SK-N-SH (cell line): ENCODE measurements at regions not wholly inside any gene's neighbourhood (a gene's known extent, or its start where the extent isn't known, plus 50 kb on each side); places are given as distances from the start of the nearest gene placed in this dataset.

Experiments used
- CTCF ChIP-seq: fragments of 200-600 bp; sonication (generic); IDR thresholded peaks from 2 replicates; pipeline ENCODE4 v1.6.1; 2017; ENCODE audit warnings: antibody characterized with exemption, mild to moderate bottlenecking, moderate library complexity
- MAX ChIP-seq: IDR thresholded peaks from 2 replicates; pipeline ENCODE4 v1.4.0; 2012; ENCODE audit warnings: low read depth
- POLR2AphosphoS5 ChIP-seq: IDR thresholded peaks from 2 replicates; pipeline ENCODE4 v1.6.1; 2012; ENCODE audit warnings: low read depth, low read length
- RAD21 ChIP-seq: IDR thresholded peaks from 2 replicates; pipeline ENCODE4 v1.6.1; 2012; ENCODE audit warnings: mild to moderate bottlenecking, low read length
- YY1 ChIP-seq: IDR thresholded peaks from 2 replicates; pipeline ENCODE4 v1.4.0; 2012; ENCODE audit warnings: low read depth, mild to moderate bottlenecking
- TF ChIP-seq, protein P1 (sequence below): IDR thresholded peaks from 2 replicates; pipeline ENCODE4 v1.6.1; 2012; ENCODE audit warnings: mild to moderate bottlenecking, low read depth, low read length, moderate library complexity
- TF ChIP-seq, protein P2 (sequence below): IDR thresholded peaks from 2 replicates; pipeline ENCODE4 v1.4.0; 2012; ENCODE audit warnings: low read depth, borderline replicate concordance

DNA sequence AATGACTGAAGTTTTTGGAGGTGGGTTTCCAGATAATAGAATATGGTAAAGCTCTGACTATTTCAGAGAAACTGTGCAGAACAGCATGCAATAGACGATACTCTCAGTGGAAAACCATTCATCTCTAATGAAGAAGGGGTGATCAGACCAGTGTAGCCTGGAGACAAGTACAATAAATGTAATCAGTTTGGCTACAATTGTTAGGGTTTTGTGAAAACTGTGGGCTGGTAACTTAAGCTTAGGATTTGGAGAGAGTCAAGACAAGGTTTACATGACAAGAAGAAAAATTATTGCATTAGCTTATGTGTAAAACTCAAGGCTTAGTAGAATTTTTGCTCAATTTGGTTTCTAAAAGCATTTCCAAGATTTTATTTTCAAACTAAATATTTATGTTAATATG is 241.5 kb upstream of the ANKRD50 start:
- TF ChIP-seq POLR2AphosphoS5: no peak
- TF ChIP-seq, protein P1, sequence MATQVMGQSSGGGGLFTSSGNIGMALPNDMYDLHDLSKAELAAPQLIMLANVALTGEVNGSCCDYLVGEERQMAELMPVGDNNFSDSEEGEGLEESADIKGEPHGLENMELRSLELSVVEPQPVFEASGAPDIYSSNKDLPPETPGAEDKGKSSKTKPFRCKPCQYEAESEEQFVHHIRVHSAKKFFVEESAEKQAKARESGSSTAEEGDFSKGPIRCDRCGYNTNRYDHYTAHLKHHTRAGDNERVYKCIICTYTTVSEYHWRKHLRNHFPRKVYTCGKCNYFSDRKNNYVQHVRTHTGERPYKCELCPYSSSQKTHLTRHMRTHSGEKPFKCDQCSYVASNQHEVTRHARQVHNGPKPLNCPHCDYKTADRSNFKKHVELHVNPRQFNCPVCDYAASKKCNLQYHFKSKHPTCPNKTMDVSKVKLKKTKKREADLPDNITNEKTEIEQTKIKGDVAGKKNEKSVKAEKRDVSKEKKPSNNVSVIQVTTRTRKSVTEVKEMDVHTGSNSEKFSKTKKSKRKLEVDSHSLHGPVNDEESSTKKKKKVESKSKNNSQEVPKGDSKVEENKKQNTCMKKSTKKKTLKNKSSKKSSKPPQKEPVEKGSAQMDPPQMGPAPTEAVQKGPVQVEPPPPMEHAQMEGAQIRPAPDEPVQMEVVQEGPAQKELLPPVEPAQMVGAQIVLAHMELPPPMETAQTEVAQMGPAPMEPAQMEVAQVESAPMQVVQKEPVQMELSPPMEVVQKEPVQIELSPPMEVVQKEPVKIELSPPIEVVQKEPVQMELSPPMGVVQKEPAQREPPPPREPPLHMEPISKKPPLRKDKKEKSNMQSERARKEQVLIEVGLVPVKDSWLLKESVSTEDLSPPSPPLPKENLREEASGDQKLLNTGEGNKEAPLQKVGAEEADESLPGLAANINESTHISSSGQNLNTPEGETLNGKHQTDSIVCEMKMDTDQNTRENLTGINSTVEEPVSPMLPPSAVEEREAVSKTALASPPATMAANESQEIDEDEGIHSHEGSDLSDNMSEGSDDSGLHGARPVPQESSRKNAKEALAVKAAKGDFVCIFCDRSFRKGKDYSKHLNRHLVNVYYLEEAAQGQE: no peak
- no peak for TF ChIP-seq RAD21
- no peak for TF ChIP-seq CTCF
- TF ChIP-seq YY1: no peak
- TF ChIP-seq, protein P2, sequence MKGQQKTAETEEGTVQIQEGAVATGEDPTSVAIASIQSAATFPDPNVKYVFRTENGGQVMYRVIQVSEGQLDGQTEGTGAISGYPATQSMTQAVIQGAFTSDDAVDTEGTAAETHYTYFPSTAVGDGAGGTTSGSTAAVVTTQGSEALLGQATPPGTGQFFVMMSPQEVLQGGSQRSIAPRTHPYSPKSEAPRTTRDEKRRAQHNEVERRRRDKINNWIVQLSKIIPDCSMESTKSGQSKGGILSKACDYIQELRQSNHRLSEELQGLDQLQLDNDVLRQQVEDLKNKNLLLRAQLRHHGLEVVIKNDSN: no peak
- no peak for TF ChIP-seq MAX
